Hepatocyte (in vitro differentiated cells): ENCODE measurements at regions not wholly inside any gene's neighbourhood (a gene's known extent, or its start where the extent isn't known, plus 50 kb on each side); places are given as distances from the start of the nearest gene placed in this dataset.

Experiments used
- DNase-seq: peaks from one replicate; pipeline ENCODE4 v3.0.0-alpha.2; 2016; ENCODE audit warnings: low spot score
- H2AFZ ChIP-seq: fragments of 200-600 bp; sonication (generic); 2 replicates; pipeline ENCODE4 v1.6.0; 2016; ENCODE audit warnings: antibody characterized with exemption, mild to moderate bottlenecking
- H3K27ac ChIP-seq: fragments of 200-600 bp; sonication (generic); 2 replicates; pipeline ENCODE4 v1.5.1; 2016; ENCODE audit warnings: mild to moderate bottlenecking
- H3K27me3 ChIP-seq: fragments of 200-600 bp; sonication (generic); 2 replicates; pipeline ENCODE4 v1.6.1; 2016
- H3K36me3 ChIP-seq: fragments of 200-600 bp; sonication (generic); replicated peaks from 2 replicates; pipeline ENCODE4 v1.5.1; 2016; ENCODE audit warnings: low read depth; ENCODE audit not compliant: insufficient read depth
- H3K4me1 ChIP-seq: fragments of 200-600 bp; sonication (generic); 2 replicates; pipeline ENCODE4 v1.5.1; 2016; ENCODE audit warnings: mild to moderate bottlenecking, moderate library complexity; ENCODE audit not compliant: insufficient read depth
- H3K4me2 ChIP-seq: fragments of 200-600 bp; sonication (generic); 2 replicates; pipeline ENCODE4 v1.6.0; 2016
- H3K4me3 ChIP-seq: fragments of 200-600 bp; sonication (generic); 2 replicates; pipeline ENCODE4 v1.5.1; 2016; ENCODE audit warnings: mild to moderate bottlenecking
- H3K79me2 ChIP-seq: fragments of 200-600 bp; sonication (generic); 2 replicates; pipeline ENCODE4 v1.6.0; 2017; ENCODE audit warnings: mild to moderate bottlenecking
- H3K9me2 ChIP-seq: fragments of 200-600 bp; sonication (generic); replicated peaks from 2 replicates; pipeline ENCODE4 v1.6.0; 2017; ENCODE audit warnings: mild to moderate bottlenecking; ENCODE audit not compliant: insufficient read depth
- H3K9me3 ChIP-seq: fragments of 200-600 bp; sonication (generic); 2 replicates; pipeline ENCODE4 v1.5.1; 2016; ENCODE audit warnings: low read depth, mild to moderate bottlenecking
- H4K20me1 ChIP-seq: fragments of 200-600 bp; sonication (generic); 2 replicates; pipeline ENCODE4 v1.6.0; 2016; ENCODE audit warnings: mild to moderate bottlenecking; ENCODE audit not compliant: insufficient read depth, poor library complexity, severe bottlenecking
- EZH2 ChIP-seq: fragments of 200-600 bp; sonication (generic); IDR thresholded peaks from 2 replicates; pipeline ENCODE4 v1.6.1; 2016; ENCODE audit warnings: antibody characterized with exemption, mild to moderate bottlenecking, borderline replicate concordance
- EZH2phosphoT487 ChIP-seq: fragments of 200-600 bp; sonication (generic); IDR thresholded peaks from one replicate; pipeline ENCODE4 v1.6.1; 2018; ENCODE audit warnings: antibody characterized with exemption, mild to moderate bottlenecking, low read depth, moderate library complexity; ENCODE audit not compliant: unreplicated experiment, severe bottlenecking
- WGBS: methylation state at CpG from one replicate; pipeline ENCODE4 v1.1.6; 2016; ENCODE audit warnings: low lambda C conversion rate; ENCODE audit errors: missing lambda C conversion rate; 5-methylcytosine and 5-hydroxymethylcytosine counted together
- TF ChIP-seq, protein P1 (sequence below): fragments of 200-600 bp; sonication (generic); IDR thresholded peaks from 2 replicates; pipeline ENCODE4 v1.5.1; 2016; ENCODE audit warnings: antibody characterized with exemption, mild to moderate bottlenecking; ENCODE audit not compliant: poor library complexity

DNA sequence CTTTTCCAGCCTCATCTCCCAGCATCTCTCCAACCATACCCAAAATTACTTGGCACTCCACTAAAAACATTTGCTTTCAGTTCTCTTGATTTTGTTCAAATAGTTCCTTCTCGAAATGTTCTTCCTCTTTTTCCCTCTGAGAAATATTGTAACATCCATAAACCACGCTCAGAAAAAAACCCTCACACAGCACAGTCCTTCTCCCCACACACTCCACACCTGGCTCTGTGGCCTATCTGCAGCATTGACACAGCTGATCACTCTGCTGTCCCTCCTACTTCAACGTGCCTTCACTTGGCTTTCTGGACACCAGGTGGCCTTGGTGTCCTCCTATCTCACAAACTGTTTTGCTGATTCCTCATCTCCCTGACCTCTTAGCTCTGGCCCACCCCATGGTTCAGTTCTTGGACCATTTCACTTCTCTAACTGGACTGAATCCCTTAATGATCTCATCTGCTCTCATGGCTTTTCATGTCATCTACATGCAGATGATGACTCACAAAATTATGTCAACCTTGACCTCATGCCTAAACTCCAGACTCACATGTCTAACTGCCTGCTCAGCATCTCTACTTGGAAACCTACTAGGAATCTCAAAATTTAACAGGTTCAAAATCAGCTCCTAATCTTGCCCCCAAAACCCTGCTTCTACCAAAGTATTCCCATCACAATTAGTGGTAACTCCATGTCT lies 93.3 kb downstream of the TRIM42 start:
- no peaks in the 10 kb centered on the region for H4K20me1 ChIP-seq
- no peak overlapping the region for H2AFZ ChIP-seq
- no peaks in the 10 kb centered on the region for H3K79me2 ChIP-seq
- no peak overlapping the region for H3K4me2 ChIP-seq
- TF ChIP-seq EZH2phosphoT487 (no peak), EZH2 (no peak)
- TF ChIP-seq, protein P1, sequence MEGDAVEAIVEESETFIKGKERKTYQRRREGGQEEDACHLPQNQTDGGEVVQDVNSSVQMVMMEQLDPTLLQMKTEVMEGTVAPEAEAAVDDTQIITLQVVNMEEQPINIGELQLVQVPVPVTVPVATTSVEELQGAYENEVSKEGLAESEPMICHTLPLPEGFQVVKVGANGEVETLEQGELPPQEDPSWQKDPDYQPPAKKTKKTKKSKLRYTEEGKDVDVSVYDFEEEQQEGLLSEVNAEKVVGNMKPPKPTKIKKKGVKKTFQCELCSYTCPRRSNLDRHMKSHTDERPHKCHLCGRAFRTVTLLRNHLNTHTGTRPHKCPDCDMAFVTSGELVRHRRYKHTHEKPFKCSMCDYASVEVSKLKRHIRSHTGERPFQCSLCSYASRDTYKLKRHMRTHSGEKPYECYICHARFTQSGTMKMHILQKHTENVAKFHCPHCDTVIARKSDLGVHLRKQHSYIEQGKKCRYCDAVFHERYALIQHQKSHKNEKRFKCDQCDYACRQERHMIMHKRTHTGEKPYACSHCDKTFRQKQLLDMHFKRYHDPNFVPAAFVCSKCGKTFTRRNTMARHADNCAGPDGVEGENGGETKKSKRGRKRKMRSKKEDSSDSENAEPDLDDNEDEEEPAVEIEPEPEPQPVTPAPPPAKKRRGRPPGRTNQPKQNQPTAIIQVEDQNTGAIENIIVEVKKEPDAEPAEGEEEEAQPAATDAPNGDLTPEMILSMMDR = no peak
- no peak for DNase-seq
- H3K36me3 ChIP-seq = no peaks in the 10 kb centered on the region
- H3K4me1 ChIP-seq = no peaks in the 10 kb centered on the region
- no peaks in the 10 kb centered on the region for H3K27me3 ChIP-seq
- H3K9me3 ChIP-seq = no peaks in the 10 kb centered on the region
- no peak overlapping the region for H3K4me3 ChIP-seq
- H3K9me2 ChIP-seq = no peaks in the 10 kb centered on the region
- H3K27ac ChIP-seq = no peak overlapping the region
- 94% methylated on average over 3 of the region's 3 CpGs for WGBS

DNA sequence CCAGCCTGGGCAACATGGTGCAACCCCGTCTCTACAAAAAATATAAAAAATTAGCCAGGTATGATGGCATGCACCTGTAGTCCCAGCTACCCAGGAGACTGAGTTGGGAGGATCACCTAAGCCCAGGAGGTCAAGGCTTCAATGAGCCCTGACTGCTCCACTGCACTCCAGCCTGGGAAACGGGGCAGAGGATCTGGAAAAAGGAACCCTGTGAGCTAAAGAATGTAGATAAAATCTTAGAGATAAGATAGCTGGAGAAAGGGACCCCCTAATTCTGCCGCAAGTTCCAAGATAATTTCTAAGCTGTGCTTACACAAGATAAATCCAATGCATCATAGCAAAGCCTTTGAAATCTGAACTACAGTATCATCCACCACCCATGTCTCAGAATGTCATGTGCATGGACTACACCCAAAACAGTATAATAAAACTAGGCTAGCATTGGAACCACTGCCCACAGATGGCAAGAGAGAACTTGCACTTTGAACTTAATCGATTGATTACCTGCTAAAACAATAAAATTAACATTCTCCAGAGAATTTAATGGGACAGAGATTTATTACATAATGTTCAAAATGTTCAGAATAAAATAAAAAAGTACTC lies 99.9 kb downstream of the TRIM42 start:
- Histone ChIP-seq H3K27me3 (no peaks in the 10 kb centered on the region), H3K4me2 (no peak overlapping the region), H3K36me3 (no peaks in the 10 kb centered on the region), H3K4me3 (no peak overlapping the region), H3K27ac (no peak overlapping the region), H4K20me1 (no peaks in the 10 kb centered on the region), H3K79me2 (no peaks in the 10 kb centered on the region), H3K4me1 (no peaks in the 10 kb centered on the region), H3K9me2 (no peaks in the 10 kb centered on the region), H2AFZ (no peak overlapping the region), H3K9me3 (no peaks in the 10 kb centered on the region)
- DNase-seq = no peak
- WGBS = 47% methylated on average over 4 of the region's 4 CpGs
- no peak for TF ChIP-seq EZH2
- no peak for TF ChIP-seq EZH2phosphoT487
- TF ChIP-seq, protein P1 = no peak

DNA sequence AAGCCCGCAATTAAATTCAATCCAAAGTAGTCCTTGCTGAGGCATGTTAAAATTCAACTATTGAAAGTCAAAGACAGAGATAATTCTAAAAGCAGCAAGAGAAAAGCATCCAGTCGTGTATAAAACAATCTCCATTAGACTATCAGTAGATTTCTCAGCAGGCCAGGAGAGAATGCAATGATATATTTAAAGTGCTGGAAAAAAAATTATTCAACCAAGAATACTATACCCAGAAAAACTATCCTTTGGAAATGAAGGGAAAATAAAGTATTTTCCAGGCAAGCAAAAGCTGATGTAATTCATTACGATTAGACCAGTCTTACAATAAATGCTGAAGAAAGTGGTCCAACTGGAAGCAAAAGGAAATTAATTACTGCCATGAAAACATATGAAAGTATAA lies 113.5 kb downstream of the TRIM42 start:
- no peak for DNase-seq
- Histone ChIP-seq H3K4me3 (no peak overlapping the region), H3K4me2 (no peak overlapping the region), H4K20me1 (no peaks in the 10 kb centered on the region), H3K9me2 (no peaks in the 10 kb centered on the region), H3K27ac (no peak overlapping the region), H3K9me3 (peaks cover 6% of the 10 kb centered on the region), H3K27me3 (no peaks in the 10 kb centered on the region), H3K4me1 (no peaks in the 10 kb centered on the region), H3K79me2 (no peaks in the 10 kb centered on the region), H2AFZ (no peak overlapping the region), H3K36me3 (no peaks in the 10 kb centered on the region)
- TF ChIP-seq EZH2 (no peak), EZH2phosphoT487 (no peak)
- TF ChIP-seq, protein P1 = no peak
- WGBS = 97% methylated on average over 3 of the region's 3 CpGs
